ENCODE measurements at regions not wholly inside any gene's neighbourhood (a gene's known extent, or its start where the extent isn't known, plus 50 kb on each side); places are given as distances from the start of the nearest gene placed in this dataset.

- TF ChIP-seq ARID3A (IDR thresholded peaks at IDR 0.05; ENCODE audit: low read depth, low read length) (peak; percentile 99), CREM (IDR thresholded peaks at IDR 0.05) (peak; percentile 82), CREM (CRISPR knock-in tag; IDR thresholded peaks at IDR 0.05) (no peak), SRSF4 (IDR thresholded peaks at IDR 0.05; ENCODE audit: low read depth, low read length, poor library complexity, severe bottlenecking) (no peak), ARNT (IDR thresholded peaks at IDR 0.05) (no peak), PITX1 (CRISPR knock-in tag; IDR thresholded peaks at IDR 0.05) (peak; percentile 81), PREB (CRISPR knock-in tag; IDR thresholded peaks at IDR 0.05) (no peak), RAD51 (IDR thresholded peaks at IDR 0.05; ENCODE audit: borderline replicate concordance) (no peak), ZNF609 (CRISPR knock-in tag; IDR thresholded peaks at IDR 0.05; ENCODE audit: borderline replicate concordance) (peak; percentile 99), SNAI1 (CRISPR knock-in tag; IDR thresholded peaks at IDR 0.05; ENCODE audit: borderline replicate concordance) (no peak), ATF2 (CRISPR knock-in tag; IDR thresholded peaks at IDR 0.05) (peak; percentile 85), ZMYM3 (CRISPR knock-in tag; IDR thresholded peaks at IDR 0.05) (no peak), REL (CRISPR knock-in tag; conservative IDR thresholded peaks at IDR 0.05) (no peak), ZNF446 (CRISPR knock-in tag; IDR thresholded peaks at IDR 0.05) (no peak), HOXD1 (CRISPR knock-in tag; IDR thresholded peaks at IDR 0.05) (peak; percentile 91), ZNF143 (CRISPR knock-in tag; IDR thresholded peaks at IDR 0.05) (no peak), HMG20A (CRISPR knock-in tag; IDR thresholded peaks at IDR 0.05; ENCODE audit: borderline replicate concordance) (peak; percentile 100), ZNF280D (CRISPR knock-in tag; IDR thresholded peaks at IDR 0.05) (no peak), HNRNPL (IDR thresholded peaks at IDR 0.05; ENCODE audit: low read depth, low read length) (no peak)
Measured at GRCh38 chr3:166829896-166830295, 550.2 kb downstream of the ZBBX start (continued).

Data from HepG2 (cell line).